ENCODE measurements at regions not wholly inside any gene's neighbourhood (a gene's known extent, or its start where the extent isn't known, plus 50 kb on each side); places are given as distances from the start of the nearest gene placed in this dataset.

GRCh38 chr9:89879701-89880100 lies 274.9 kb downstream of the GADD45G start:
- DNase-seq, result no peak

GRCh38 chr9:89880161-89880560 lies 275.3 kb downstream of the GADD45G start:
- DNase-seq, result no peak

- DNase-seq, result no peak
Measured at GRCh38 chr9:89880721-89881120, 275.9 kb downstream of the GADD45G start.

- no peak for DNase-seq
Measured at GRCh38 chr9:89881431-89881830, 276.6 kb downstream of the GADD45G start.

GRCh38 chr9:89882930-89883361 lies 278.1 kb downstream of the GADD45G start:
- DNase-seq, result no peak

GRCh38 chr9:89883401-89884341 lies 278.9 kb downstream of the GADD45G start:
- DNase-seq, result no peak

- no peak for DNase-seq
Measured at GRCh38 chr9:89884356-89885083, 279.7 kb downstream of the GADD45G start.

- no peak for DNase-seq
Measured at GRCh38 chr9:89885156-89885555, 280.3 kb downstream of the GADD45G start.

GRCh38 chr9:89886281-89886700 lies 281.5 kb downstream of the GADD45G start:
- no peak for DNase-seq

GRCh38 chr9:89887286-89887685 lies 282.5 kb downstream of the GADD45G start:
- no peak for DNase-seq

- DNase-seq, result no peak
Measured at GRCh38 chr9:89888233-89888632, 283.4 kb downstream of the GADD45G start.

GRCh38 chr9:89888677-89889076 lies 283.9 kb downstream of the GADD45G start:
- DNase-seq, result no peak

GRCh38 chr9:89889865-89890264 lies 285.1 kb downstream of the GADD45G start:
- DNase-seq, result no peak

- DNase-seq, result no peak
Measured at GRCh38 chr9:89890326-89890980, 285.6 kb downstream of the GADD45G start.

- no peak for DNase-seq
Measured at GRCh38 chr9:89891221-89891590, 286.4 kb downstream of the GADD45G start.

- DNase-seq, result peak; percentile 82 to 83
Measured at GRCh38 chr9:89891591-89892304, 286.9 kb downstream of the GADD45G start.

GRCh38 chr9:89892920-89893319 lies 288.1 kb downstream of the GADD45G start:
- DNase-seq, result no peak

- no peak for DNase-seq
Measured at GRCh38 chr9:89893886-89894285, 289.1 kb downstream of the GADD45G start.

- no peak for DNase-seq
Measured at GRCh38 chr9:89896806-89897340, 292.1 kb downstream of the GADD45G start.

- DNase-seq, result no peak
Measured at GRCh38 chr9:89899573-89899972, 294.8 kb downstream of the GADD45G start.

- no peak for DNase-seq
Measured at GRCh38 chr9:89901920-89902319, 297.1 kb downstream of the GADD45G start.
